K562 (cell line): ENCODE measurements at regions not wholly inside any gene's neighbourhood (a gene's known extent, or its start where the extent isn't known, plus 50 kb on each side); places are given as distances from the start of the nearest gene placed in this dataset.
A peak's percentile ranks its signal among the peaks of the same experiment; 100 is the strongest.

Source experiments
- BRD4 ChIP-seq: fragments of 200-600 bp; sonication (generic); IDR thresholded peaks from 2 replicates; pipeline ENCODE4 v1.6.1; 2017; ENCODE audit warnings: inconsistent platforms
- ETV5 ChIP-seq: sonication (generic); formaldehyde crosslinking; IDR thresholded peaks from 2 replicates; pipeline ENCODE4 v1.4.0; 2020; ENCODE audit warnings: low read depth, mild to moderate bottlenecking, missing genetic modification reagents
- ETV6 ChIP-seq, 3 experiments: fragments of 150-350 bp in 1 of 3; sonication (generic) in 1 of 3; formaldehyde crosslinking in 1 of 3; IDR thresholded peaks; 2 replicates each; pipeline versions ENCODE4 v1.6.1 to v1.8.0; 2014 to 2022; ENCODE audit warnings: borderline replicate concordance in 2 of 3, low read depth in 2 of 3, antibody characterized with exemption in 1 of 3, low read length in 1 of 3, mild to moderate bottlenecking in 1 of 3, missing genetic modification reagents in 1 of 3
- MTA2 ChIP-seq: fragments of 450-650 bp; IDR thresholded peaks from 2 replicates; pipeline ENCODE4 v1.6.1; 2016; ENCODE audit warnings: low read depth
- NFRKB ChIP-seq: fragments of 450-650 bp; IDR thresholded peaks from 2 replicates; pipeline ENCODE4 v1.6.1; 2016; ENCODE audit warnings: low read depth
- PHF20 ChIP-seq: fragments of 450-650 bp; IDR thresholded peaks from 2 replicates; pipeline ENCODE4 v1.6.1; 2018; ENCODE audit not compliant: partially characterized antibody
- RHOXF2B ChIP-seq: fragments of 250-450 bp; sonication (Bioruptor Pico); conservative IDR thresholded peaks from 2 replicates; pipeline ENCODE4 v1.5.1; 2021
- THRAP3 ChIP-seq: fragments of 450-650 bp; IDR thresholded peaks from 2 replicates; pipeline ENCODE4 v1.6.1; 2016; ENCODE audit warnings: mild to moderate bottlenecking, inconsistent platforms, borderline replicate concordance
- ZNF217 ChIP-seq: sonication (generic); formaldehyde crosslinking; IDR thresholded peaks from 2 replicates; pipeline ENCODE4 v1.8.0; 2022; ENCODE audit warnings: mild to moderate bottlenecking, missing genetic modification reagents
- ZNF24 ChIP-seq: fragments of 450-650 bp; IDR thresholded peaks from 2 replicates; pipeline ENCODE4 v1.6.1; 2016
- ZNF318 ChIP-seq, 2 experiments: fragments of 450-650 bp; IDR thresholded peaks; 2 replicates each; pipeline ENCODE4 v1.6.1; 2016; ENCODE audit warnings: mild to moderate bottlenecking in 2 of 2, borderline replicate concordance in 1 of 2, low read depth in 1 of 2, moderate library complexity in 1 of 2
- ZNF592 ChIP-seq: fragments of 450-650 bp; IDR thresholded peaks from 2 replicates; pipeline ENCODE4 v1.6.1; 2017; ENCODE audit warnings: antibody characterized with exemption, mild to moderate bottlenecking
- ZNF75A ChIP-seq: fragments of 450-650 bp; formaldehyde crosslinking; IDR thresholded peaks from 2 replicates; pipeline ENCODE4 v1.4.0; 2020; ENCODE audit warnings: mild to moderate bottlenecking
- TF ChIP-seq, protein P1 (sequence below): fragments of 450-650 bp; formaldehyde crosslinking; IDR thresholded peaks from 2 replicates; pipeline ENCODE4 v1.4.0; 2020; ENCODE audit warnings: mild to moderate bottlenecking, moderate library complexity

DNA sequence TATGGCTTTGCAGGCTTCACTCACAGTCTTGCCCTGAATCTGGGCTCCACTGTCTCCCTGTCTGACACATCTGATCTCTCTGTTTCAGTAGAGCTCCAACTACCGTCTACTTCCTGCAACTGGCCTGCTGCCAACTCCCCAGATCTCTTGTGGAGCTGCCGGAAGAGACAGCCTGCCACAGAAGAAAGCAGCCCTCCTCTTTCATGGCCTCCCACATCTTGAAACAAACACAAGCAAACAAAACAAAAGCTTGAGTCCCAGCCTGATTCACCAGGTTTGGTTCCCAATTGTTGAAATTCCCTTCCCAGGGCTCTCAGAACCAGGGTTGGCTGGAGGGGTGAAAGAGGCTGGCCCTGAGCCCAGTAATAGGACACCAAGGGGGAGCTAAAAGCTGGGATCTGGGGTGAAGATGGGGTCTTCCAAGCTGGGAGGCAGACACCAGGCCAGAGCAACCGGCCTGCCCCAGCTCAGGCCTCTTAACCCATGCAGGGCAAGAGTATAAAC lies 55.3 kb upstream of the CA12 start (continued):
- TF ChIP-seq ZNF217 (CRISPR knock-in tag), result no peak
- TF ChIP-seq RHOXF2B (CRISPR knock-in tag), result no peak
- TF ChIP-seq ETV6 (IDR thresholded peaks at IDR 0.05; ENCODE audit: borderline replicate concordance in 1 of 2, low read depth in 2 of 2, low read length in 1 of 2), result no peak
- no peak for TF ChIP-seq ETV6 (CRISPR knock-in tag; IDR thresholded peaks at IDR 0.05; ENCODE audit: borderline replicate concordance)
- no peak for TF ChIP-seq PHF20
- TF ChIP-seq ETV5 (CRISPR knock-in tag), result peak; percentile 52; the same call in 1 of the 2 replicates
- TF ChIP-seq ZNF75A (CRISPR knock-in tag), result no peak
- TF ChIP-seq, protein P1, sequence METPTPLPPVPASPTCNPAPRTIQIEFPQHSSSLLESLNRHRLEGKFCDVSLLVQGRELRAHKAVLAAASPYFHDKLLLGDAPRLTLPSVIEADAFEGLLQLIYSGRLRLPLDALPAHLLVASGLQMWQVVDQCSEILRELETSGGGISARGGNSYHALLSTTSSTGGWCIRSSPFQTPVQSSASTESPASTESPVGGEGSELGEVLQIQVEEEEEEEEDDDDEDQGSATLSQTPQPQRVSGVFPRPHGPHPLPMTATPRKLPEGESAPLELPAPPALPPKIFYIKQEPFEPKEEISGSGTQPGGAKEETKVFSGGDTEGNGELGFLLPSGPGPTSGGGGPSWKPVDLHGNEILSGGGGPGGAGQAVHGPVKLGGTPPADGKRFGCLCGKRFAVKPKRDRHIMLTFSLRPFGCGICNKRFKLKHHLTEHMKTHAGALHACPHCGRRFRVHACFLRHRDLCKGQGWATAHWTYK (CRISPR knock-in tag), result no peak
- TF ChIP-seq NFRKB, result peak; percentile 72
- TF ChIP-seq THRAP3, result no peak
- TF ChIP-seq BRD4, result no peak
- no peak for TF ChIP-seq MTA2
- TF ChIP-seq ZNF24, result no peak
- TF ChIP-seq ZNF592, result no peak
- TF ChIP-seq ZNF318 (IDR thresholded peaks at IDR 0.05; ENCODE audit: borderline replicate concordance in 1 of 2, low read depth in 1 of 2), result no peak
